NCI-H446 (cell line): ENCODE measurements at regions not wholly inside any gene's neighbourhood (a gene's known extent, or its start where the extent isn't known, plus 50 kb on each side); places are given as distances from the start of the nearest gene placed in this dataset.
"Not testable (repeated sequence)": the region's sequence is repeated elsewhere in the genome, so short reads cannot be mapped to it uniquely, and the experiment has no call there.

Experiments
- DNase-seq, 2 experiments: peaks; one replicate each; lab custom pipeline; 2025; lab: John Stamatoyannopoulos, UW

GRCh38 chrX:52261125-52261462 is 76.4 kb downstream of the MAGED4 start:
- no peak for DNase-seq

- DNase-seq = peak; percentile 78 to 85
Observed at GRCh38 chrX:52261463-52262194, 76.9 kb downstream of the MAGED4 start.

- DNase-seq = no peak
Observed at GRCh38 chrX:52262195-52262546, 77.5 kb downstream of the MAGED4 start.

GRCh38 chrX:52263417-52263816 is 78.7 kb downstream of the MAGED4 start:
- no peak for DNase-seq

- no peak for DNase-seq
Observed at GRCh38 chrX:52265713-52266112, 81.0 kb downstream of the MAGED4 start.

GRCh38 chrX:52268502-52268901 is 83.8 kb downstream of the MAGED4 start:
- not testable (repeated sequence) for DNase-seq

GRCh38 chrX:52270453-52271116 is 85.9 kb downstream of the MAGED4 start:
- no peak for DNase-seq

- no peak for DNase-seq
Observed at GRCh38 chrX:52271206-52271605, 86.5 kb downstream of the MAGED4 start.

GRCh38 chrX:52277666-52278065 is 91.2 kb upstream of the XAGE2 start:
- DNase-seq = no peak

- DNase-seq = no peak
Observed at GRCh38 chrX:52280812-52281211, 88.0 kb upstream of the XAGE2 start.

- no peak for DNase-seq
Observed at GRCh38 chrX:52284865-52285264, 84.0 kb upstream of the XAGE2 start.

GRCh38 chrX:52298968-52299367 is 69.9 kb upstream of the XAGE2 start:
- DNase-seq = not testable (repeated sequence)

GRCh38 chrX:52308532-52308931 is 60.3 kb upstream of the XAGE2 start:
- not testable (repeated sequence) for DNase-seq
